ENCODE measurements at regions not wholly inside any gene's neighbourhood (a gene's known extent, or its start where the extent isn't known, plus 50 kb on each side); places are given as distances from the start of the nearest gene placed in this dataset.

- DNase-seq: no peak
Measured at GRCh38 chr18:55038162-55038561, 78.9 kb upstream of the CCDC68 start.

DNA sequence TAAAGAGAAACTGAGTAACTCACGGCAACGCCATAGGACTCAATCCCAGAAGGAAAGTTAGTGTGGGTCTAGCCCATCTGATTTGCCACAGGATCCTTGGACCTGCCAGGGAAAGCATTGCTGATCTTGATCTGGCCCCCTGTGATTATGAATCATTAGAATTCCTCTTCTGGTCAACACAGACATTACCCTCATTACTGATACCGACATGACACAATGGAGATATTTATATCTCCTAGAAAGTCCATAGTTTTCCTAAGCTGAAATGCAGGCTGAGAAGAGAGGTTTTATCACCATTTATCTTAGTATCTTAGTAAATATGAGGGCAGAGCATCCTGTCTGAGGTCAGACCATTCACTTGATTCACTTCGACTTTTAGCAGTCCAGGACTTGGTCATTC, 75.5 kb upstream of the CCDC68 start:
- DNase-seq: no peak

DNA sequence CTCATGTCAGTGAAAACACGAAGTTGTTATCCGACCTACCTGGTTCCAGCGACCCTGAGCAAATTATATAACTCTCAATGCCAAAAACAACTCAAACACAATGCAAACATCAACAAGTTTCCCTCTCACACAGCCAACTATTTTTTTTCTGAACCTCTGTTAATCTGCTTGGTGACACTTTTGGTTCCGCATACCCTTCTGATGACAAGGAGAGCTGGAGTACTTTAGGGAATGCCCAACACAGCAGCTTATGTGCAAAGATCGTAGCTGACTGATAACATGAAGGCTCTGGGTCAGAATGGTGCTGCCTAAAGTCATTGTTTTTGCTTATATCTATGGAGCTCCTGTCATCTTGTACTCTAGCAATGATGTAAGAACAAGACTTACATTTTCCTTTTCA, 72.7 kb upstream of the CCDC68 start:
- DNase-seq: no peak

- DNase-seq: no peak
Measured at GRCh38 chr18:55031576-55031975, 72.3 kb upstream of the CCDC68 start.

DNA sequence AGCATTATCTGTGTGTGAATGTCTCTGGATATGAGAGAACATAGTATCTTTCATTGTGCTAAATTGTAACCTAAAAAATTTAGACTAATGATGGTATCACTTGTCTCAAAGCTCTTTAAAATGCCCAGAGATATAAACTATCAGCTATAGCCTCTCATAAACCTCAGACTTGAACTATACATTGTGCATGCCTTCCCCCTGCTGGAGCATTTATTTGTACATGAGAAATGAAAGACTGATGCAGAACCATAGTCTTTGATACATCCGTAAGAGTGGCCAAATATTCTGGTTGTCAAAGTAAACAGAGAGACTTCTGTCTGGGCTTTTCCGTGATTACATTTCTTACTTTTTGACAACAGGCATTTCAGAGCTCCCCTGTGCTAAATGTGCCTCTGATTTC, 71.9 kb upstream of the CCDC68 start:
- no peak for DNase-seq

- no peak for DNase-seq
Measured at GRCh38 chr18:55024564-55024963, 65.3 kb upstream of the CCDC68 start.

DNA sequence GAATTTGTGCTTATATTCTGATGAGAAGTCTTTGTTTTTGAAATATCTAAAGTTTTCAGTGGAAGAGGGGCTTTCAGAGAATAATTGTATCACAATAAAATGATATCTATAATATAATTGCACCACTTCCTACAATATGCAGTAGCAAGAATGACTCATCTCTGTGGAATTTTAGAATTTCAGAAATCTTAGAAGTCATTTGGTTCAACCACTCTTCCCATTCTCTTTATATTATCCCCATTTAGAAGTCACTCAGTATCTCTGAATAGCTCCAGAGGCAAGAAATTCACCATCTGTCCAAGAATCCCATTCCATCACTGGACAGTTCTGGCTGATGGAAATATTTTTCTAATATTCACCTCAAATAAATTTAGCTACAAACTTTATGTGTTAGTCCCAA, 59.3 kb upstream of the CCDC68 start:
- DNase-seq: no peak

DNA sequence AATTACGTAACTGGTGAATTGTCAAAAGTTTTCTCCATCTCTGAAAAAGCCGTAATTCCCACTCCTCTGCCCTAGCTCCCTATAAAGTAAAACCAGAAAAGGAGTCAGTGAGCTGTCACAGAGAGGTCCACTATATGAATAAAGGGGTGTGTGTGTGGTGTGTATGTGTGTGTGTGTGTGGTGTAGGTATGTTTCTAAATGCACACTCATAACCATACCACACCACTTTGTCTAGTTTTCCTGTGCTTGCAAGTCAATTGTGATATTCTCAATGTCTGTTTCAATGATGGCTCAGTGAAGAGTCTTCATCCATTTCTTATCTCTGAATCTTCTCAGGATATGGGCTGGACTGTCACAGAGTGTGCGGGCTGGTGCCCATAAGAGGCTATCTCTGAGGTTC, 54.8 kb upstream of the CCDC68 start:
- no peak for DNase-seq

- DNase-seq: peak in 1 of 4 experiments; percentile 1
Measured at GRCh38 chr18:55013685-55014084, 54.4 kb upstream of the CCDC68 start.

DNA sequence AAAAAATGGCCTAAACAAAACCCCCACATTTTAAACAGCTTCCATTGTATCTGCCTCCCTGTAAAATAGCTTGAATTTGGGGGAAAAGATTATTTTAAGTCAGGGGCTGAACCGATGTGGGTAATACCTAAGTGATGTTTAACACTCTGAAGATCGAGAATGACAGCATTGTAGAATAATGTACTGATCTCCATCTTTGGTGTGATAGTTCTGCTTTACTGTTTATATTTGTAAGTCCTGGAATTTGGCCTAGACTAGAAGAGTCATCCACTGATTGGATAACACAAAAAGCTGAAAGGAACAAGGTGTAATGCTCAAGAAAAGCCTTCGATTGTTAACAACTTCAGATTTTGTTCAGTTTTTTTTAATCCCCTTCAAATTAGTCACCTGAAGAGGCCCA, 53.8 kb upstream of the CCDC68 start:
- no peak for DNase-seq

DNA sequence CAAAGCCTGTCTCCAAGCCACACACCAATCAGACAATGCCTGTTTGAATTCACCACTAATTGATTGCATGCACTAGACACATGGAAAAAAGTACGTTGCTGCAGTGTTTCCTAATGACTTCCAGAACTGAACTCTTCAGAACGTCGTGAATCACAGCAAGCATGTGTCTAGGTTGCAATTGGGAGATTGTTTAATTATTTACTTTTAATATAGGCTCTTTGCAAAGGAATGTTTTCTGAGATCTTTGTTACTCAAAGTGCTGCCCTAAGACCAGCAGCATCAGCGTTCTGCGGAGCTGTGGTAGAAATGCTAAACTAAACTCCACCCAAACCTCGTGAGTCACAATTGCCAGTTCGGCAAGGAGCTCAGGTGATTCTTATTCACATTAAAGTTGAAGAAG, 52.7 kb upstream of the CCDC68 start:
- no peak for DNase-seq
